ENCODE measurements at regions not wholly inside any gene's neighbourhood (a gene's known extent, or its start where the extent isn't known, plus 50 kb on each side); places are given as distances from the start of the nearest gene placed in this dataset.

GRCh38 chr9:107600060-107600573 lies 110.5 kb upstream of the KLF4 start:
- Histone ChIP-seq H3K23ac (ENCODE audit: low read depth, low read length) (no peak overlapping the region), H2AFZ (replicated peaks; ENCODE audit: low read length, poor library complexity) (no peak overlapping the region), H3K79me1 (ENCODE audit: low read depth in 1 of 2, low read length in 2 of 2) (no peaks in the 10 kb centered on the region), H3K4me3 (ENCODE audit: insufficient read depth, low read depth, low read length) (no peak overlapping the region), H3K27ac (ENCODE audit: insufficient read depth, low read length) (no peak overlapping the region), H3K4me1 (ENCODE audit: control insufficient read depth, insufficient read depth, low read length) (no peaks in the 10 kb centered on the region), H2AK9ac (replicated peaks; ENCODE audit: low read depth, low read length, poor library complexity) (no peak overlapping the region), H3K56ac (ENCODE audit: extremely low read depth, insufficient read depth, low read length) (no peak overlapping the region), H3K14ac (replicated peaks; ENCODE audit: low read depth, low read length) (no peak overlapping the region), H2BK120ac (ENCODE audit: low read depth, low read length) (no peak overlapping the region), H2BK15ac (ENCODE audit: low read depth, low read length) (no peak overlapping the region), H3K27me3 (ENCODE audit: control insufficient read depth, insufficient read depth, low read length) (peaks cover 4% of the 10 kb centered on the region; the same call in 1 of the 2 replicates), H2BK5ac (ENCODE audit: low read depth, low read length, poor library complexity, severe bottlenecking) (no peak overlapping the region), H3K9ac (ENCODE audit: low read depth, low read length) (no peak overlapping the region), H4K8ac (ENCODE audit: low read depth in 2 of 2, low read length in 2 of 2) (no peak overlapping the region), H3K4me2 (ENCODE audit: low read depth, low read length) (no peak overlapping the region), H3K4ac (ENCODE audit: low read depth, low read length) (no peak overlapping the region), H3K9me1 (ENCODE audit: insufficient read depth, low read length) (no peaks in the 10 kb centered on the region), H2BK20ac (ENCODE audit: low read depth, low read length) (no peak overlapping the region), H4K5ac (ENCODE audit: low read depth, low read length) (no peak overlapping the region), H2AK5ac (ENCODE audit: low read depth, low read length) (no peak overlapping the region), H3K18ac (ENCODE audit: low read depth, low read length) (no peak overlapping the region), H3K36me3 (ENCODE audit: control insufficient read depth, insufficient read depth, low read length) (no peaks in the 10 kb centered on the region), H4K20me1 (ENCODE audit: insufficient read depth, low read length) (no peaks in the 10 kb centered on the region), H3K9me3 (ENCODE audit: control insufficient read depth, insufficient read depth, low read length) (no peaks in the 10 kb centered on the region), H4K91ac (ENCODE audit: insufficient read depth, low read depth, low read length) (no peak overlapping the region)
- intact Hi-C loops (cut with micrococcal nuclease) (no loop called here), in situ Hi-C loops (cut with MboI; ENCODE audit: low sequenced_read_pairs) (no loop called here), dilution Hi-C loops (cut with HindIII; ENCODE audit: low sequenced_read_pairs, unreplicated experiment) (no loop called here)
- TF ChIP-seq RFX5 (IDR thresholded peaks at IDR 0.05; ENCODE audit: low read depth, low read length) (no peak), USF2 (IDR thresholded peaks at IDR 0.05; ENCODE audit: low read depth, low read length) (no peak), MXI1 (IDR thresholded peaks at IDR 0.05; ENCODE audit: borderline replicate concordance, low read depth, low read length) (no peak), SMC3 (IDR thresholded peaks at IDR 0.05; ENCODE audit: low read depth, low read length) (no peak), CHD1 (IDR thresholded peaks at IDR 0.05; ENCODE audit: low read depth, low read length) (no peak), MAZ (IDR thresholded peaks at IDR 0.05; ENCODE audit: borderline replicate concordance, low read depth, low read length) (no peak), NFE2L2 (IDR thresholded peaks at IDR 0.05; ENCODE audit: low read depth, low read length) (no peak), POLR2A (IDR thresholded peaks at IDR 0.05; ENCODE audit: low read depth, low read length) (no peak), RAD21 (IDR thresholded peaks at IDR 0.05; ENCODE audit: low read length) (no peak), CEBPB (IDR thresholded peaks at IDR 0.05; ENCODE audit: low read depth, low read length) (no peak), FOS (IDR thresholded peaks at IDR 0.05; ENCODE audit: low read depth, low read length) (no peak), ELK1 (IDR thresholded peaks at IDR 0.05; ENCODE audit: borderline replicate concordance, low read depth, low read length) (no peak), BHLHE40 (IDR thresholded peaks at IDR 0.05; ENCODE audit: low read depth, low read length) (no peak), MAFK (IDR thresholded peaks at IDR 0.05; ENCODE audit: low read depth, low read length) (no peak), RCOR1 (IDR thresholded peaks at IDR 0.05; ENCODE audit: insufficient replicate concordance, low read length) (no peak)
- TF ChIP-seq, protein P1, sequence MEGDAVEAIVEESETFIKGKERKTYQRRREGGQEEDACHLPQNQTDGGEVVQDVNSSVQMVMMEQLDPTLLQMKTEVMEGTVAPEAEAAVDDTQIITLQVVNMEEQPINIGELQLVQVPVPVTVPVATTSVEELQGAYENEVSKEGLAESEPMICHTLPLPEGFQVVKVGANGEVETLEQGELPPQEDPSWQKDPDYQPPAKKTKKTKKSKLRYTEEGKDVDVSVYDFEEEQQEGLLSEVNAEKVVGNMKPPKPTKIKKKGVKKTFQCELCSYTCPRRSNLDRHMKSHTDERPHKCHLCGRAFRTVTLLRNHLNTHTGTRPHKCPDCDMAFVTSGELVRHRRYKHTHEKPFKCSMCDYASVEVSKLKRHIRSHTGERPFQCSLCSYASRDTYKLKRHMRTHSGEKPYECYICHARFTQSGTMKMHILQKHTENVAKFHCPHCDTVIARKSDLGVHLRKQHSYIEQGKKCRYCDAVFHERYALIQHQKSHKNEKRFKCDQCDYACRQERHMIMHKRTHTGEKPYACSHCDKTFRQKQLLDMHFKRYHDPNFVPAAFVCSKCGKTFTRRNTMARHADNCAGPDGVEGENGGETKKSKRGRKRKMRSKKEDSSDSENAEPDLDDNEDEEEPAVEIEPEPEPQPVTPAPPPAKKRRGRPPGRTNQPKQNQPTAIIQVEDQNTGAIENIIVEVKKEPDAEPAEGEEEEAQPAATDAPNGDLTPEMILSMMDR (conservative IDR thresholded peaks at IDR 0.05; ENCODE audit: low read depth, low read length): no peak
- CTCF ChIA-PET: interaction anchor here (0.6 kb wide), 1 partner anchor 23 kb away, joined by 5 read pairs; no protein-coding TSS in a partner anchor
- no peak for ATAC-seq (ENCODE audit: low read depth)
- no TSS peak for BruUV-seq (replicated peaks)
- no CpG with 5 or more reads among the region's 3 CpGs for WGBS, 2 experiments (ENCODE audit: extremely low coverage in 2 of 2, insufficient read length in 1 of 2)
- no peak for DNase-seq
- POLR2A ChIA-PET (ENCODE audit: unreplicated experiment): no interaction called here
